Upper lobe of right lung (tissue), 1 donor: ENCODE measurements at regions not wholly inside any gene's neighbourhood (a gene's known extent, or its start where the extent isn't known, plus 50 kb on each side); places are given as distances from the start of the nearest gene placed in this dataset.
"Not testable (repeated sequence)": the region's sequence is repeated elsewhere in the genome, so short reads cannot be mapped to it uniquely, and the experiment has no call there.

Source experiments
- ATAC-seq: fragments of 200-7000 bp; cut with Tn5 transposase; one replicate; pipeline ENCODE4 v1.9.1; 2020; ENCODE audit warnings: mild to moderate bottlenecking, moderate library complexity
- DNase-seq: peaks from one replicate; pipeline ENCODE4 v3.0.0-alpha.2; 2020
- H3K27ac ChIP-seq: fragments of 200-600 bp; one replicate; pipeline ENCODE4 v1.8.0; 2022
- H3K27me3 ChIP-seq: fragments of 200-600 bp; one replicate; pipeline ENCODE4 v1.8.0; 2022; ENCODE audit warnings: mild to moderate bottlenecking
- H3K36me3 ChIP-seq: fragments of 200-600 bp; one replicate; pipeline ENCODE4 v1.8.0; 2022
- H3K4me1 ChIP-seq: fragments of 200-600 bp; one replicate; pipeline ENCODE4 v1.8.0; 2022
- H3K4me3 ChIP-seq: fragments of 200-600 bp; one replicate; pipeline ENCODE4 v1.8.0; 2022; ENCODE audit warnings: mild to moderate bottlenecking
- H3K9me3 ChIP-seq: fragments of 200-600 bp; one replicate; pipeline ENCODE4 v1.8.0; 2022
- intact Hi-C: fragments of 100-400 bp; cut with DNase I; formaldehyde crosslinking; loops from one replicate; pipeline ENCODE4 v1.11.0; 2022
- TF ChIP-seq, protein P1 (sequence below): fragments of 200-600 bp; IDR thresholded peaks from one replicate; pipeline ENCODE4 v1.8.0; 2022; ENCODE audit warnings: antibody characterized with exemption
- donor health status: DM: no; HTN: yes; CAD: no; lungs with severe emphysema.

DNA sequence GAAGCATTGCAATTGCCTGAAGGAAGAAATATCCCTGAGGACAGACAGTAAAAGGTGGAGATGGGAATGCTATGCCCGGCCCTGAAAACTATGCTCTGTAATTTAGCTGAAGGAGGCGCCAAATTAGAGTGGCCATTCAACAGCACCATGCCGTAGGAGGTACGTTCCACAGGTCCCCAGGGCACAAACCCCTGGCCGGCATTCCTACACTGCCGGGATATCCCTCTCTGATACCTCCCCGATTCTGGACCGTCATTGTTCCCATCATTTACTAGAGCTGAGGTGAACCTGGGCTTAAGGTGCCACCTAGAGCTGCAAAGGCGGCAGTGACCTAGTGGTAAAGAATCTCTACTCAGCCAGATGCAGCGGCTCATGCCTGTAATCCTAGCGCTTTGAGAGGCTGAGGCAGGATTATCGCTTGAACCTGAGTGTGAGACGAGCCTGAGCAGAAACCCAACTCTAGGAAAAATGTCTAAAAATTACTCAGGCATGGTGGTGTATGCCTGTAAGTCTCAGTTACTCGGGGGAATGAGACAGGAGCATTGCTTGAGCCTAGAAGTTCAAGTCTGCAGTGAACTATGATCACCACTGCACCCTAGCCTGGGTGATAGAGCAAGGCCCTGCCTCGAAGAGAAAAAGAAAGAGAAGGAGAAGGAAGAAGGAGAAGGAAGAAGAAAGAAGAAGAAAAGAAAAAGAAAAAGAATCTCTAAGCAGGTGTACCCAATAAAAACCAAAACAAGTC, 53.0 kb upstream of the TNKS2 start:
- Histone ChIP-seq H3K4me1 (no peaks in the 10 kb centered on the region), H3K36me3 (no peaks in the 10 kb centered on the region), H3K27ac (no peak overlapping the region), H3K27me3 (peaks cover 6% of the 10 kb centered on the region), H3K4me3 (no peak overlapping the region), H3K9me3 (no peaks in the 10 kb centered on the region)
- DNase-seq = no peak
- peak; percentile 56 for ATAC-seq
- TF ChIP-seq, protein P1, sequence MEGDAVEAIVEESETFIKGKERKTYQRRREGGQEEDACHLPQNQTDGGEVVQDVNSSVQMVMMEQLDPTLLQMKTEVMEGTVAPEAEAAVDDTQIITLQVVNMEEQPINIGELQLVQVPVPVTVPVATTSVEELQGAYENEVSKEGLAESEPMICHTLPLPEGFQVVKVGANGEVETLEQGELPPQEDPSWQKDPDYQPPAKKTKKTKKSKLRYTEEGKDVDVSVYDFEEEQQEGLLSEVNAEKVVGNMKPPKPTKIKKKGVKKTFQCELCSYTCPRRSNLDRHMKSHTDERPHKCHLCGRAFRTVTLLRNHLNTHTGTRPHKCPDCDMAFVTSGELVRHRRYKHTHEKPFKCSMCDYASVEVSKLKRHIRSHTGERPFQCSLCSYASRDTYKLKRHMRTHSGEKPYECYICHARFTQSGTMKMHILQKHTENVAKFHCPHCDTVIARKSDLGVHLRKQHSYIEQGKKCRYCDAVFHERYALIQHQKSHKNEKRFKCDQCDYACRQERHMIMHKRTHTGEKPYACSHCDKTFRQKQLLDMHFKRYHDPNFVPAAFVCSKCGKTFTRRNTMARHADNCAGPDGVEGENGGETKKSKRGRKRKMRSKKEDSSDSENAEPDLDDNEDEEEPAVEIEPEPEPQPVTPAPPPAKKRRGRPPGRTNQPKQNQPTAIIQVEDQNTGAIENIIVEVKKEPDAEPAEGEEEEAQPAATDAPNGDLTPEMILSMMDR = no peak
- intact Hi-C loops = no loop called here

DNA sequence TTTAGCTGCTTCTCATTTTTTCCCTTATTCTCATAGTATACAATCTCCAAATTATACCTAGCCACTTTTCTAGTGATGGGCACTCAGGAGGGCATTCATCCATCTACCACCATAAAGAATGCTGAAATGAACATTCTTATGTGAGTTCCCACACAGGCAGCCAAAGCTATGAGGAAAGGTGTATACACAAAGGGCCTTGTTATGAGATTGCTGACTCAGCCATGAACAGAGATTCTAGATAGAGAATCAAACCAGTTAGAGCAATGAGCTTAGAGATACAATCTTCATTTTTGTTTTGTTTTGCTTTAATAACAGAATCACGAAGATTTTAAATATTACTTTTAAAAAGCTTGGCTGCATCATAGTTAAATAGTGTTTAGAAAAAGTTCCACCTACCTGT, 54.8 kb upstream of the TNKS2 start:
- H3K27ac ChIP-seq = no peak overlapping the region
- H3K4me1 ChIP-seq = no peaks in the 10 kb centered on the region
- intact Hi-C loops = no loop called here
- no peaks in the 10 kb centered on the region for H3K36me3 ChIP-seq
- H3K4me3 ChIP-seq = no peak overlapping the region
- no peaks in the 10 kb centered on the region for H3K9me3 ChIP-seq
- DNase-seq = no peak
- no peak for ATAC-seq
- peaks cover 15% of the 10 kb centered on the region for H3K27me3 ChIP-seq
- TF ChIP-seq, protein P1 = no peak

DNA sequence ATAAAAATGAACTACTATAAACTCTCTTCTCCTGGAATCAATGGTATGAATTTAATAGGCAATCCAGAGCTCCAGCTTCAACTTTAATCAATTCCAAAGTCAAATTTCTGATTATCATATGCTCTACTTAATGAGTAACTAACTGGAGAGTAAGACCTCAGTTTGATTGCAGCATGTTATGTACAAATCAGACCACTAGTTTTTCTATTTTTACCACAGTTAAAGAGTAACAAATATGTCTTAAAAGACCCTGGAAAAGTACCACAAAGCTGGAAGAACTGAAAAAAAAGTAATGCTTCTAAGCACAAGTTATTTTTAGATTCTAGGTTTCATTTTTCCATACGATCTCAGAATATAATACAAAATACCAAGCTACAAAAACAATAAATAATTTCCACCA, 56.0 kb upstream of the TNKS2 start:
- Histone ChIP-seq H3K4me1 (no peaks in the 10 kb centered on the region), H3K27me3 (peaks cover 15% of the 10 kb centered on the region), H3K27ac (no peak overlapping the region), H3K4me3 (no peak overlapping the region), H3K36me3 (no peaks in the 10 kb centered on the region), H3K9me3 (no peaks in the 10 kb centered on the region)
- TF ChIP-seq, protein P1 = no peak
- ATAC-seq = no peak
- no peak for DNase-seq
- intact Hi-C loops = no loop called here

DNA sequence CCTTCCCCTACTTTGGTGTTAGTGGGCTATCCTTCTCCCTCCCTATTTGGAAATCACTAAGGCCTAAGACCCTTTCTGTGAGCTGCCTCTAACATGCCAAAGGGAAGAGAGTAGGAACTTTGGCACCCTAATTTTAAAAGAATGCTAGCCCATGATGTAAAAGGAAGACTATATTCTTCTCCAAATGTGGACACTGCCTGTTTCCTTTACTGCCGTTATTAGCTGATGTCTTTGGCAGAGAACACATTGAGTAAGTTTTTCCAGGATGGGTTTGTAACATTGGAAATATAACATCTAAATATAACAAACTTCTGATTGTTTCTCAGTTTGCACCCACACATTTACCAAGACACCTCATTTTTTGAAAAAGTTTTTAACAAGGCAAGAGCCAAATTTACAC, 56.9 kb upstream of the TNKS2 start:
- no peak overlapping the region for H3K27ac ChIP-seq
- no peaks in the 10 kb centered on the region for H3K9me3 ChIP-seq
- intact Hi-C loops = no loop called here
- no peak for DNase-seq
- no peak overlapping the region for H3K4me3 ChIP-seq
- H3K36me3 ChIP-seq = no peaks in the 10 kb centered on the region
- TF ChIP-seq, protein P1 = no peak
- ATAC-seq = no peak
- no peaks in the 10 kb centered on the region for H3K4me1 ChIP-seq
- H3K27me3 ChIP-seq = peaks cover 15% of the 10 kb centered on the region

DNA sequence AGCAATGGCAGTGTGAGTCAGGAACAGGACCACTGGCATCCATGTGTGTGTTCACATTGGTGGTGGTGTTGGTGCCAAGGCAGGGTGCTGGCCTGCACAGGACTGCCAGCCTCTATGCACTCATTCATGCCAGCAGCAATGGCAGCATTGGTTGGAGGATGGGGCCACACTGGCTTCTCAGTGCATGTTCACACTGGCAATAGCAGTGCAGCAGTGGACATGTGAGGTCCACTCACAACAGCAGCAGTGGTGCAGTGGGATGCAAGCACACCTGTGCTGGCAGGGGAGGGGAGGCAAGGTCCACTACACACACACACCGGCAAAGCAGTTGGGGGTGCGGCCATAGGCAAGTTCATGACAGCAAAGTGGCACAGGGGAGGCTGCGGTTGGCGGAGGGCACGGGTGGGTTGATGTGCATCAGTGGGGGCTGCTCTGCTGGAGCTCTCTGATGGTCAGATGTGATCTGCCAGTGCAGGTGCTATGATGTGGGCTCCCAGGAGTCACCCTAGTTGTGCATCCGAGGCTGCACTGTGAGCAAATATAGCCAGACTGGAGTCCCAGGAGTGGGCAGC, 57.8 kb upstream of the TNKS2 start:
- DNase-seq = no peak
- no peak overlapping the region for H3K27ac ChIP-seq
- H3K27me3 ChIP-seq = peaks cover 15% of the 10 kb centered on the region
- H3K4me3 ChIP-seq = no peak overlapping the region
- no peaks in the 10 kb centered on the region for H3K9me3 ChIP-seq
- H3K36me3 ChIP-seq = no peaks in the 10 kb centered on the region
- no peak for ATAC-seq
- intact Hi-C loops = no loop called here
- TF ChIP-seq, protein P1 = no peak
- no peaks in the 10 kb centered on the region for H3K4me1 ChIP-seq

DNA sequence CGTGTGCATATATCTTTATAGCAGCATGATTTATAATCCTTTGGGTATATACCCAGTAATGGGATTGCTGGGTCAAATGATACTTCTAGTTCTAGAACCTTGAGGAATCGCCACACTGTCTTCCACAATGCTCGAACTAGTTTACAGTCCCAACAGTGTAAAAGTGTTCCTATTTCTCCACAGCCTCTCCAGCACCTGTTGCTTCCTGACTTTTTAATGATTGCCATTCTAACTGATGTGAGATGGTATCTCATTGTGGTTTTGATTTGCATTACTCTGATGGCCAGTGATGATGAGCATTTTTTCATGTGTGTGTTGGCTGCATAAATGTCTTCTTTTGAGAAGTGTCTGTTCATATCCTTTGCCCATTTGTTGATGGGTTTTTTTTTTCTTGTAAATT, 66.0 kb upstream of the TNKS2 start:
- H3K4me1 ChIP-seq, intact Hi-C loops, H3K36me3 ChIP-seq, H3K27ac ChIP-seq, DNase-seq, H3K27me3 ChIP-seq, ATAC-seq, H3K4me3 ChIP-seq, H3K9me3 ChIP-seq: not testable (repeated sequence)

DNA sequence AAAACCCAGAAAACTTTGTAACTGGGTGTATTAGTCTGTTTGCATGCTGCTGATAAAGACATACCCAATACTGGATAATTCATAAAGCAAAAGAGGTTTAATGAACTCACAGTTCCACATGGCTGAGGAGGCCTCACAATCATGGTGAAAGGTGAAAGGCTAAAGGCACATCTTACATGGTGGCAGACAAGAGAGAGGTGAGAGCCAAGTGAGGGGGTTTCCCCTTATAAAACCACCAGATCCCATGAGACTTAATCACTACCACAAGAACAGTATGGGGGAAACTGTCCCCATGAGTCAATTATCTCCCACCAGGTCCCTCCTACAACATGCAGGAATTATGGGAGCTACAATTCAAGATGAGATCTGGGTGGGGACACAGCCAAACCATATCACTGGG, 68.9 kb upstream of the TNKS2 start:
- H3K9me3 ChIP-seq, DNase-seq: not testable (repeated sequence)

More for the DNA sequence above, 68.9 kb upstream of the TNKS2 start:
- ATAC-seq, H3K27ac ChIP-seq, intact Hi-C loops, H3K27me3 ChIP-seq, H3K36me3 ChIP-seq, H3K4me1 ChIP-seq, H3K4me3 ChIP-seq: not testable (repeated sequence)
